Upper lobe of left lung (tissue), 6 donors: ENCODE measurements at regions not wholly inside any gene's neighbourhood (a gene's known extent, or its start where the extent isn't known, plus 50 kb on each side); places are given as distances from the start of the nearest gene placed in this dataset.

Experiments
- ATAC-seq, 2 donors: fragments of 200-7000 bp; cut with Tn5 transposase; one replicate each; pipeline ENCODE4 v1.9.1; 2022; ENCODE audit warnings: mild to moderate bottlenecking in 2 of 2, moderate library complexity in 2 of 2; ENCODE audit not compliant: low FRiP score in 2 of 2
- DNase-seq, 2 donors: peaks; one replicate each; pipeline ENCODE4 v3.0.0-alpha.2; 2019 to 2020
- H3K27ac ChIP-seq, 4 donors: fragments of 200-600 bp; sonication (generic); one replicate each; pipeline ENCODE4 v1.5.1; 2016 to 2019
- H3K27me3 ChIP-seq, 4 donors: fragments of 200-600 bp; sonication (generic); one replicate each; pipeline ENCODE4 v1.5.1; 2017 to 2019
- H3K36me3 ChIP-seq, 4 donors: fragments of 200-600 bp; sonication (generic); one replicate each; pipeline ENCODE4 v1.5.1; 2016 to 2019
- H3K4me1 ChIP-seq, 4 donors: fragments of 200-600 bp; sonication (generic); one replicate each; pipeline ENCODE4 v1.5.1; 2018 to 2019
- H3K4me3 ChIP-seq, 4 donors: fragments of 200-600 bp; sonication (generic); one replicate each; pipeline ENCODE4 v1.5.1; 2017 to 2019; ENCODE audit warnings: mild to moderate bottlenecking in 2 of 4, moderate library complexity in 1 of 4
- H3K9me3 ChIP-seq, 4 donors: fragments of 200-600 bp; sonication (generic); one replicate each; pipeline ENCODE4 v1.5.1; 2018 to 2019
- CTCF ChIP-seq, 6 experiments: fragments of 450-650 bp in 4 of 6; fragments of 200-600 bp in 2 of 6; sonication (generic) in 2 of 6; IDR thresholded peaks; one replicate each; pipeline ENCODE4 v1.5.1; 2016 to 2019; ENCODE audit warnings: antibody characterized with exemption in 6 of 6
- EP300 ChIP-seq, 4 donors: sonication (generic); formaldehyde crosslinking; IDR thresholded peaks; one replicate each; pipeline ENCODE4 v1.5.1; 2017; ENCODE audit warnings: antibody characterized with exemption in 4 of 4, control low read depth in 2 of 4
- POLR2A ChIP-seq, 4 donors: fragments of 450-650 bp; IDR thresholded peaks; one replicate each; pipeline ENCODE4 v1.5.1; 2016 to 2017; ENCODE audit warnings: antibody characterized with exemption in 4 of 4, mild to moderate bottlenecking in 2 of 4
- POLR2AphosphoS5 ChIP-seq, 2 donors: sonication (generic); formaldehyde crosslinking; IDR thresholded peaks; one replicate each; pipeline ENCODE4 v1.5.1; 2017; ENCODE audit warnings: antibody characterized with exemption in 2 of 2
- WGBS, 2 donors: methylation state at CpG; one replicate each; pipeline ENCODE4 v1.1.5; 2017 to 2018; 5-methylcytosine and 5-hydroxymethylcytosine counted together
- donor health status: DM: no; HTN: no; CAD: no; lungs with moderate emphysema.
- donor health status: DM: no; HTN: yes; CAD: no; lungs with severe emphysema.

GRCh38 chr16:85319984-85320440 is 207.7 kb upstream of the CIBAR2 start:
- TF ChIP-seq CTCF (IDR thresholded peaks at IDR 0.05) = no peak
- no peak for TF ChIP-seq EP300 (IDR thresholded peaks at IDR 0.05)
- TF ChIP-seq POLR2AphosphoS5 (IDR thresholded peaks at IDR 0.05) = no peak
- no peak for TF ChIP-seq POLR2A (IDR thresholded peaks at IDR 0.05)
- WGBS, 2 donors = 90 to 91% methylated on average over 17 to 19 of the region's 19 CpGs
- DNase-seq = peak in 1 of 2 donors; percentile 66
- no peaks in the 10 kb centered on the region for H3K9me3 ChIP-seq
- no peaks in the 10 kb centered on the region for H3K27me3 ChIP-seq
- no peaks in the 10 kb centered on the region for H3K36me3 ChIP-seq
- ATAC-seq = no peak
- H3K4me1 ChIP-seq = peaks cover 15 to 23% (median 18%) of the 10 kb centered on the region in 4 donors
- no peak overlapping the region for H3K4me3 ChIP-seq
- H3K27ac ChIP-seq = no peak overlapping the region

- ATAC-seq (no peak), DNase-seq (no peak)
- Histone ChIP-seq H3K9me3 (no peaks in the 10 kb centered on the region), H3K27me3 (no peaks in the 10 kb centered on the region), H3K4me1 (peaks cover 15 to 23% (median 18%) of the 10 kb centered on the region in 4 donors), H3K4me3 (no peak overlapping the region), H3K36me3 (no peaks in the 10 kb centered on the region), H3K27ac (peak overlapping the region; percentile 71 to 82 (median 77))
- TF ChIP-seq CTCF (IDR thresholded peaks at IDR 0.05) (no peak), EP300 (IDR thresholded peaks at IDR 0.05) (no peak), POLR2AphosphoS5 (IDR thresholded peaks at IDR 0.05) (no peak), POLR2A (IDR thresholded peaks at IDR 0.05) (no peak)
- 90 to 91% methylated on average over 11 of the region's 11 CpGs for WGBS, 2 donors
Observed at GRCh38 chr16:85320677-85321385, 208.6 kb upstream of the CIBAR2 start.

GRCh38 chr16:85321509-85322271 is 209.4 kb upstream of the CIBAR2 start:
- DNase-seq (peak; percentile 82 to 90), ATAC-seq (peak; percentile 90 to 95)
- TF ChIP-seq CTCF (IDR thresholded peaks at IDR 0.05) = peak in 1 of 6 experiments; percentile 29
- peak in 1 of 4 donors; percentile 69 for TF ChIP-seq EP300 (IDR thresholded peaks at IDR 0.05)
- peak in 1 of 4 donors; percentile 37 for TF ChIP-seq POLR2A (IDR thresholded peaks at IDR 0.05)
- TF ChIP-seq POLR2AphosphoS5 (IDR thresholded peaks at IDR 0.05) = peak; percentile 55 to 84
- H3K9me3 ChIP-seq = no peaks in the 10 kb centered on the region
- no peaks in the 10 kb centered on the region for H3K36me3 ChIP-seq
- no peaks in the 10 kb centered on the region for H3K27me3 ChIP-seq
- no peak overlapping the region for H3K4me3 ChIP-seq
- H3K27ac ChIP-seq = peak overlapping the region; percentile 71 to 82 (median 77)
- H3K4me1 ChIP-seq = peaks cover 13 to 23% (median 18%) of the 10 kb centered on the region in 4 donors
- WGBS, 2 donors = 23 to 28% methylated on average over 5 to 16 of the region's 16 CpGs

- DNase-seq (no peak), ATAC-seq (no peak)
- peaks cover 17 to 29% (median 25%) of the 10 kb centered on the region in 4 donors for H3K4me1 ChIP-seq
- H3K27me3 ChIP-seq = no peaks in the 10 kb centered on the region
- H3K9me3 ChIP-seq = no peaks in the 10 kb centered on the region
- WGBS, 2 donors = 90 to 94% methylated on average over 10 to 14 of the region's 14 CpGs
- H3K27ac ChIP-seq = peak overlapping the region in 3 of 4 donors; percentile 2 to 71 (median 10)
- TF ChIP-seq POLR2A (IDR thresholded peaks at IDR 0.05) (no peak), CTCF (IDR thresholded peaks at IDR 0.05) (no peak), EP300 (IDR thresholded peaks at IDR 0.05) (no peak)
- no peak overlapping the region for H3K4me3 ChIP-seq
- H3K36me3 ChIP-seq = no peaks in the 10 kb centered on the region
Observed at GRCh38 chr16:85323230-85323960, 211.1 kb upstream of the CIBAR2 start.
